ENCODE measurements at regions not wholly inside any gene's neighbourhood (a gene's known extent, or its start where the extent isn't known, plus 50 kb on each side); places are given as distances from the start of the nearest gene placed in this dataset.

GRCh38 chr18:40037356-40037755 lies 1917.7 kb upstream of the PIK3C3 start:
- no peak for TF ChIP-seq CTCF (conservative IDR thresholded peaks at IDR 0.05; ENCODE audit: low read depth, low read length)
- H3K27me3 ChIP-seq (ENCODE audit: insufficient read depth, low read depth) = no peaks in the 10 kb centered on the region
- H3K4me1 ChIP-seq (ENCODE audit: low read depth, poor library complexity, severe bottlenecking) = no peaks in the 10 kb centered on the region
- H3K79me2 ChIP-seq (ENCODE audit: insufficient read depth, low read depth) = no peaks in the 10 kb centered on the region
- H4K20me1 ChIP-seq (ENCODE audit: insufficient read depth) = no peaks in the 10 kb centered on the region
- no peak overlapping the region for H3K27ac ChIP-seq
- H3K4me3 ChIP-seq (IDR thresholded peaks at IDR 0.05; ENCODE audit: insufficient read depth, low read depth, low read length) = no peak overlapping the region
- H3K36me3 ChIP-seq (ENCODE audit: insufficient read depth) = no peaks in the 10 kb centered on the region
- no peak overlapping the region for H2AFZ ChIP-seq (ENCODE audit: low read depth)
- no peak overlapping the region for H3K4me2 ChIP-seq
- no peak overlapping the region for H3K9ac ChIP-seq

- TF ChIP-seq CTCF (conservative IDR thresholded peaks at IDR 0.05; ENCODE audit: low read depth, low read length) = no peak
- H2AFZ ChIP-seq (ENCODE audit: low read depth) = no peak overlapping the region
- no peaks in the 10 kb centered on the region for H3K36me3 ChIP-seq (ENCODE audit: insufficient read depth)
- H3K27me3 ChIP-seq (ENCODE audit: insufficient read depth, low read depth) = no peaks in the 10 kb centered on the region
- no peaks in the 10 kb centered on the region for H4K20me1 ChIP-seq (ENCODE audit: insufficient read depth)
- H3K79me2 ChIP-seq (ENCODE audit: insufficient read depth, low read depth) = no peaks in the 10 kb centered on the region
- no peaks in the 10 kb centered on the region for H3K4me1 ChIP-seq (ENCODE audit: low read depth, poor library complexity, severe bottlenecking)
- no peak overlapping the region for H3K27ac ChIP-seq
- no peak overlapping the region for H3K4me3 ChIP-seq (IDR thresholded peaks at IDR 0.05; ENCODE audit: insufficient read depth, low read depth, low read length)
- no peak overlapping the region for H3K4me2 ChIP-seq
- H3K9ac ChIP-seq = no peak overlapping the region
Observed at GRCh38 chr18:40036861-40037260, 1918.2 kb upstream of the PIK3C3 start.

DNA sequence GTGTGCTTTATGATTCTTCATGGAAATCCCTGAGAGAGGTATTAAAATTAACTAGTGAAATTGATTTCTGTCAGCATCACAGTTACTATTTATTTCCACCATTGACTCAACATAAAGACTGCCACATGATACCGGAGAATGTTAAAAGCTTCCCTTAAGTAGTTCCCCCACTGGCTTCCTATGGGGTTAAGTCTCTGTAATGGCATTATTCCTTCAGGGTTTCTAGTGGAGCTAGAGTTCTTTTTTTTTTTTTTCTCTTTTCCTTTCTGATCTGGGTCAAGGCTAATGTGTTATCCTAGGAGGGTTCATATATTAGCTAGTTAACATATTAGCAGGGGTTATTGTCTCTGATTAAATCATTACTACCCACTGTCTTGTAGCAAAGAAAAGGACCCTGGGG lies 1919.1 kb upstream of the PIK3C3 start:
- Histone ChIP-seq H3K9ac (no peak overlapping the region), H3K4me1 (ENCODE audit: low read depth, poor library complexity, severe bottlenecking) (no peaks in the 10 kb centered on the region), H4K20me1 (ENCODE audit: insufficient read depth) (no peaks in the 10 kb centered on the region), H3K4me2 (no peak overlapping the region), H2AFZ (ENCODE audit: low read depth) (no peak overlapping the region), H3K27me3 (ENCODE audit: insufficient read depth, low read depth) (no peaks in the 10 kb centered on the region), H3K27ac (no peak overlapping the region), H3K4me3 (IDR thresholded peaks at IDR 0.05; ENCODE audit: insufficient read depth, low read depth, low read length) (no peak overlapping the region), H3K36me3 (ENCODE audit: insufficient read depth) (no peaks in the 10 kb centered on the region), H3K79me2 (ENCODE audit: insufficient read depth, low read depth) (no peaks in the 10 kb centered on the region)
- TF ChIP-seq CTCF (conservative IDR thresholded peaks at IDR 0.05; ENCODE audit: low read depth, low read length) = no peak

GRCh38 chr18:40032076-40032475 lies 1923.0 kb upstream of the PIK3C3 start:
- Histone ChIP-seq H3K27ac (no peak overlapping the region), H3K36me3 (ENCODE audit: insufficient read depth) (no peaks in the 10 kb centered on the region), H3K79me2 (ENCODE audit: insufficient read depth, low read depth) (no peaks in the 10 kb centered on the region), H3K4me2 (no peak overlapping the region), H3K27me3 (ENCODE audit: insufficient read depth, low read depth) (no peaks in the 10 kb centered on the region), H3K9ac (no peak overlapping the region), H2AFZ (ENCODE audit: low read depth) (no peak overlapping the region), H4K20me1 (ENCODE audit: insufficient read depth) (no peaks in the 10 kb centered on the region), H3K4me3 (IDR thresholded peaks at IDR 0.05; ENCODE audit: insufficient read depth, low read depth, low read length) (no peak overlapping the region), H3K4me1 (ENCODE audit: low read depth, poor library complexity, severe bottlenecking) (no peaks in the 10 kb centered on the region)
- no peak for TF ChIP-seq CTCF (conservative IDR thresholded peaks at IDR 0.05; ENCODE audit: low read depth, low read length)

- Histone ChIP-seq H3K36me3 (ENCODE audit: insufficient read depth) (no peaks in the 10 kb centered on the region), H3K4me1 (ENCODE audit: low read depth, poor library complexity, severe bottlenecking) (no peaks in the 10 kb centered on the region), H4K20me1 (ENCODE audit: insufficient read depth) (no peaks in the 10 kb centered on the region), H2AFZ (ENCODE audit: low read depth) (no peak overlapping the region), H3K4me2 (no peak overlapping the region), H3K79me2 (ENCODE audit: insufficient read depth, low read depth) (no peaks in the 10 kb centered on the region), H3K4me3 (IDR thresholded peaks at IDR 0.05; ENCODE audit: insufficient read depth, low read depth, low read length) (no peak overlapping the region), H3K27ac (no peak overlapping the region), H3K27me3 (ENCODE audit: insufficient read depth, low read depth) (no peaks in the 10 kb centered on the region), H3K9ac (no peak overlapping the region)
- TF ChIP-seq CTCF (conservative IDR thresholded peaks at IDR 0.05; ENCODE audit: low read depth, low read length) = no peak
Observed at GRCh38 chr18:40031435-40031834, 1923.6 kb upstream of the PIK3C3 start.
